B cell (primary cell): ENCODE measurements at regions not wholly inside any gene's neighbourhood (a gene's known extent, or its start where the extent isn't known, plus 50 kb on each side); places are given as distances from the start of the nearest gene placed in this dataset.

Experiments
- ATAC-seq: fragments of 200-7000 bp; cut with Tn5 transposase; one replicate; pipeline ENCODE4 v1.10.0; 2021; ENCODE audit warnings: low read depth, mild to moderate bottlenecking, moderate number of reproducible peaks, moderate library complexity
- CTCF ChIA-PET: fragments of 350-600 bp; sonication (Branson Sonifier 250); formaldehyde crosslinking; loops from one replicate; lab custom pipeline; 2021; ENCODE audit warnings: antibody characterized with exemption, inconsistent platforms; lab: Charles Lee
- POLR2A ChIA-PET: fragments of 350-600 bp; sonication (Branson Sonifier 250); formaldehyde crosslinking; loops from one replicate; lab custom pipeline; 2021; ENCODE audit warnings: antibody characterized with exemption; lab: Charles Lee
- DNase-seq: peaks from one replicate; pipeline ENCODE4 v3.0.0; 2013
- H2AFZ ChIP-seq: 2 replicates; pipeline ENCODE4 v1.6.1; 2012; ENCODE audit warnings: mild to moderate bottlenecking, low read depth, low read length; ENCODE audit not compliant: insufficient read depth, poor library complexity, severe bottlenecking
- H3K27ac ChIP-seq, 2 donors: 1 replicate in 1 of 2; 2 replicates in 1 of 2; pipeline ENCODE4 v1.5.1; 2012 to 2013; ENCODE audit warnings: low read length in 2 of 2, mild to moderate bottlenecking in 2 of 2, moderate library complexity in 1 of 2
- H3K27me3 ChIP-seq, 4 experiments: fragments of 200-600 bp in 1 of 4; sonication (generic) in 1 of 4; replicated peaks in 1 of 4; 1 replicate in 2 of 4; 2 replicates in 2 of 4; pipeline versions ENCODE4 v1.6.1 to v1.7.0; 2013 to 2016; ENCODE audit warnings: low read length in 3 of 4, mild to moderate bottlenecking in 2 of 4, mixed read lengths in 1 of 4, moderate library complexity in 1 of 4; ENCODE audit not compliant: insufficient read depth in 4 of 4, control insufficient read depth in 3 of 4; ENCODE audit errors: control extremely low read depth in 1 of 4
- H3K36me3 ChIP-seq, 2 experiments: replicated peaks in 1 of 2; 1 replicate in 1 of 2; 2 replicates in 1 of 2; pipeline versions ENCODE4 v1.6.1 to v1.7.1; 2013; ENCODE audit warnings: low read length in 1 of 2; ENCODE audit not compliant: insufficient read depth in 2 of 2, control insufficient read depth in 1 of 2; ENCODE audit errors: control extremely low read depth in 1 of 2, extremely low read depth in 1 of 2
- H3K4me1 ChIP-seq, 2 donors: fragments of 200-600 bp in 1 of 2; sonication (generic) in 1 of 2; 1 replicate in 1 of 2; 2 replicates in 1 of 2; pipeline versions ENCODE4 v1.5.1 to v1.6.1; 2013 to 2017; ENCODE audit warnings: low read length in 2 of 2; ENCODE audit not compliant: control insufficient read depth in 2 of 2, insufficient read depth in 2 of 2
- H3K4me2 ChIP-seq: replicated peaks from 2 replicates; pipeline ENCODE3; 2012; ENCODE audit warnings: mild to moderate bottlenecking, low read depth, low read length; ENCODE audit not compliant: poor library complexity, severe bottlenecking
- H3K4me3 ChIP-seq, 5 experiments: fragments of 200-600 bp in 1 of 5; sonication (generic) in 1 of 5; 1 replicate in 3 of 5; 2 replicates in 2 of 5; pipeline versions ENCODE4 v1.5.1 to v1.7.0; 2011 to 2016; ENCODE audit warnings: low read length in 4 of 5, mild to moderate bottlenecking in 4 of 5, low read depth in 2 of 5, control low read depth in 1 of 5, moderate library complexity in 1 of 5; ENCODE audit not compliant: insufficient read depth in 1 of 5; ENCODE audit errors: control extremely low read depth in 1 of 5, extremely low read depth in 1 of 5
- H3K79me2 ChIP-seq: fragments of 200-600 bp; sonication (generic); one replicate; pipeline ENCODE4 v1.6.0; 2016; ENCODE audit warnings: low read length; ENCODE audit not compliant: control insufficient read depth, insufficient read depth
- H3K9ac ChIP-seq: fragments of 200-600 bp; sonication (generic); 2 replicates; pipeline ENCODE4 v1.6.1; 2017; ENCODE audit warnings: mild to moderate bottlenecking, low read length, moderate library complexity
- H3K9me3 ChIP-seq, 3 donors: one replicate each; pipeline versions ENCODE4 v1.6.1 to v1.7.1; 2013; ENCODE audit warnings: low read length in 2 of 3; ENCODE audit not compliant: control insufficient read depth in 2 of 3, insufficient read depth in 1 of 3; ENCODE audit errors: control extremely low read depth in 1 of 3
- H4K20me1 ChIP-seq: 2 replicates; pipeline ENCODE4 v1.6.0; 2012; ENCODE audit warnings: mild to moderate bottlenecking, low read length; ENCODE audit not compliant: insufficient read depth, control insufficient read depth, poor library complexity, severe bottlenecking
- H3K27ac Mint-ChIP-seq: one replicate; pipeline ENCODE4 v1.8.0; 2021; ENCODE audit warnings: mixed read lengths
- H3K27me3 Mint-ChIP-seq: one replicate; pipeline ENCODE4 v1.8.0; 2021; ENCODE audit warnings: mixed read lengths
- H3K4me1 Mint-ChIP-seq: one replicate; pipeline ENCODE4 v1.8.0; 2021; ENCODE audit warnings: mixed read lengths
- H3K4me3 Mint-ChIP-seq: one replicate; pipeline ENCODE4 v1.8.0; 2021; ENCODE audit warnings: mixed read lengths
- H3K9me3 Mint-ChIP-seq: one replicate; pipeline ENCODE4 v1.8.0; 2022; ENCODE audit warnings: mixed read lengths; ENCODE audit not compliant: insufficient read depth
- CTCF ChIP-seq: fragments of 200-600 bp; IDR thresholded peaks from one replicate; pipeline ENCODE4 v1.8.0; 2022; ENCODE audit warnings: antibody characterized with exemption, mild to moderate bottlenecking
- EZH2 ChIP-seq: IDR thresholded peaks from 2 replicates; pipeline ENCODE4 v1.6.1; 2012; ENCODE audit warnings: borderline replicate concordance, low read depth, mild to moderate bottlenecking, moderate library complexity, low read length; ENCODE audit not compliant: insufficient read depth, poor library complexity, severe bottlenecking
- WGBS: methylation state at CpG from one replicate; pipeline ENCODE4 v1.1.5; 2013; ENCODE audit warnings: missing lambda C conversion rate; ENCODE audit not compliant: insufficient coverage; 5-methylcytosine and 5-hydroxymethylcytosine counted together
- intact Hi-C: fragments of 100-400 bp; cut with micrococcal nuclease; formaldehyde crosslinking; loops from one replicate; pipeline ENCODE4 v1.10.0; 2022

- Mint-ChIP-seq H3K27ac (no peak overlapping the region), H3K4me3 (no peak overlapping the region), H3K4me1 (no peaks in the 10 kb centered on the region), H3K9me3 (peaks cover 5% of the 10 kb centered on the region), H3K27me3 (no peaks in the 10 kb centered on the region)
- no peak overlapping the region for H3K27ac ChIP-seq
- H2AFZ ChIP-seq, result no peak overlapping the region
- H3K4me3 ChIP-seq, result no peak overlapping the region
- H3K4me2 ChIP-seq, result no peak overlapping the region
- CTCF ChIA-PET, result no interaction called here
- ATAC-seq, result no peak
- H3K27me3 ChIP-seq, result no peaks in the 10 kb centered on the region
- H4K20me1 ChIP-seq, result no peaks in the 10 kb centered on the region
- TF ChIP-seq CTCF (no peak), EZH2 (no peak)
- intact Hi-C loops, result no loop called here
- no peaks in the 10 kb centered on the region for H3K79me2 ChIP-seq
- no peak for DNase-seq
- no peaks in the 10 kb centered on the region for H3K36me3 ChIP-seq
- H3K4me1 ChIP-seq, result no peaks in the 10 kb centered on the region
- POLR2A ChIA-PET, result no interaction called here
- H3K9ac ChIP-seq, result no peak overlapping the region
- no peaks in the 10 kb centered on the region for H3K9me3 ChIP-seq
Observed at GRCh38 chr4:120526033-120526432, 396.5 kb downstream of the PRDM5 start.

GRCh38 chr4:120525106-120525505 lies 397.4 kb downstream of the PRDM5 start:
- Histone ChIP-seq H3K27ac (no peak overlapping the region), H3K9ac (no peak overlapping the region), H3K9me3 (no peaks in the 10 kb centered on the region), H3K79me2 (no peaks in the 10 kb centered on the region), H3K36me3 (no peaks in the 10 kb centered on the region), H3K4me3 (no peak overlapping the region), H4K20me1 (no peaks in the 10 kb centered on the region), H3K27me3 (no peaks in the 10 kb centered on the region), H3K4me1 (no peaks in the 10 kb centered on the region), H3K4me2 (no peak overlapping the region), H2AFZ (no peak overlapping the region)
- DNase-seq, result no peak
- no peak overlapping the region for H3K4me3 Mint-ChIP-seq
- ChIA-PET CTCF (no interaction called here), POLR2A (no interaction called here)
- no peak overlapping the region for H3K27ac Mint-ChIP-seq
- H3K4me1 Mint-ChIP-seq, result no peaks in the 10 kb centered on the region
- no CpG with 5 or more reads among the region's 4 CpGs for WGBS
- no peak for ATAC-seq
- intact Hi-C loops, result no loop called here
- TF ChIP-seq EZH2, result no peak
- TF ChIP-seq CTCF, result no peak
- H3K9me3 Mint-ChIP-seq, result peaks cover 5% of the 10 kb centered on the region
- H3K27me3 Mint-ChIP-seq, result no peaks in the 10 kb centered on the region
